ENCODE measurements at regions not wholly inside any gene's neighbourhood (a gene's known extent, or its start where the extent isn't known, plus 50 kb on each side); places are given as distances from the start of the nearest gene placed in this dataset.
"Not testable (repeated sequence)": the region's sequence is repeated elsewhere in the genome, so short reads cannot be mapped to it uniquely, and the experiment has no call there.

DNA sequence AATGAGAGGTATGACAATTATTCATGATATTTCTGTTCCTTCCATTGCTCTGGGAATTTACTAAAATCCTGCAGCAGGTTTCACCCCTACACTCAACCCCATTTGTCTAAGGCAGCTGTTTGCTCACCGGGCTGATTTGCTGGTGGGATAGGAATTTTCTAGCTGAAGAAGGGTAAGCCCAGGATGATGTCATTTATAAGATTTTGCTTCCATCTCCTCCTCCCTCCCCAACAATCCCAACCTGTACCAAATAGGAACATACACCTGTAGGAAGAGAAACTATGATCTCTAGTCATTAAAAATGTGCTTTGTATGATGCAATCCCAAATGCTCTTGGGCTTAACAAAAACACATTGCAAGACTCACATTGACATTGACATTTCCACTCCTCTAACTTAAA is 247.2 kb downstream of the BCL2L11 start:
- not testable (repeated sequence) for H3K36me3 ChIP-seq (replicated peaks; ENCODE audit: low read depth, low read length); H3K9me3 ChIP-seq (ENCODE audit: insufficient read depth, low read length); H2AFZ ChIP-seq (ENCODE audit: low read depth, low read length); H3K4me3 ChIP-seq (ENCODE audit: low read length); H3K4me1 ChIP-seq (ENCODE audit: low read length); H3K27me3 ChIP-seq (ENCODE audit: low read depth, low read length); H3K9ac ChIP-seq (ENCODE audit: low read length); H3K27ac ChIP-seq (ENCODE audit: low read length); H4K20me1 ChIP-seq (ENCODE audit: insufficient read depth, low read length); H3K79me2 ChIP-seq (ENCODE audit: low read length); H3K4me2 ChIP-seq (ENCODE audit: low read length)

DNA sequence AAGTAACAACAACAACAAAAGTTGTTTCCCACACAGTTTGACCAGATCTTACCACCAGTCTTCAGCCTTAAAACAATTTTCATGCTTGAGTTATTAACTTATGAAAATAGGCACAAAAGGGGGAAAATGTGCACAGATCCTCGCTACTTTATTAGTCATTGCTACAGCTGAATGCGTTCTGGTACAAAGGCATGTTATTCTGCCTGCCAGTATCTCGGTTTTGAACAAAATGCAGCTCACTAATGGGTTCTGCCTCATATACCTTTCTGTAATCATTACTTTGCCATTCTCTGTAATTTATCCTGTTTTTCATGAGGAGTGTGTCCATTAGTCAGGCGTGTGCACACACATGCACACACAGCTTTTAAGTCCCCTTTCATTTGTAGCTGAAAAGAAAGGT is 247.6 kb downstream of the BCL2L11 start:
- H3K27ac ChIP-seq (ENCODE audit: low read length); H3K4me1 ChIP-seq (ENCODE audit: low read length); H2AFZ ChIP-seq (ENCODE audit: low read depth, low read length); H3K4me2 ChIP-seq (ENCODE audit: low read length); H3K79me2 ChIP-seq (ENCODE audit: low read length); H3K4me3 ChIP-seq (ENCODE audit: low read length); H3K36me3 ChIP-seq (replicated peaks; ENCODE audit: low read depth, low read length); H3K9ac ChIP-seq (ENCODE audit: low read length); H3K27me3 ChIP-seq (ENCODE audit: low read depth, low read length); H3K9me3 ChIP-seq (ENCODE audit: insufficient read depth, low read length); H4K20me1 ChIP-seq (ENCODE audit: insufficient read depth, low read length): not testable (repeated sequence)

DNA sequence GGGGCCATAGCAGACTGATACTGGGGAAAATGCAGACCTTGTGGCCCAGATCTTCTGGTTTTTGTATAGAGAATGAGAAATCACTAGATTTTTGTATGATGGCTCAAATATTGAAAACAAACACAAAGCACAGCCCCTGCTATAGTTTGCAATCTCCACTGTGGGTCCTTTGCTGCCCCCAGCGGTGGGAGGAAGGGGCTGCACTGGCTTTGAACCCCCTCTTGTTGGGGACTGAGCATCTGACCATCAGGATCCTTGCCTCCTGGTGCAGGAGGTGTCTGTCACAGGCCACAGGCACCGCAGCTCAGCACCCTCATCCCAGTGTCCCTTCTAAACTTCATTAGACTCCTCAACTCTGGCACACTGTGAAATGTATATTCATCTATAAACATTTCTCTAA is 252.3 kb downstream of the BCL2L11 start:
- not testable (repeated sequence) for H3K27me3 ChIP-seq (ENCODE audit: low read depth, low read length); H2AFZ ChIP-seq (ENCODE audit: low read depth, low read length); H4K20me1 ChIP-seq (ENCODE audit: insufficient read depth, low read length); H3K27ac ChIP-seq (ENCODE audit: low read length); H3K79me2 ChIP-seq (ENCODE audit: low read length); H3K4me3 ChIP-seq (ENCODE audit: low read length); H3K4me2 ChIP-seq (ENCODE audit: low read length); H3K36me3 ChIP-seq (replicated peaks; ENCODE audit: low read depth, low read length); H3K9ac ChIP-seq (ENCODE audit: low read length); H3K9me3 ChIP-seq (ENCODE audit: insufficient read depth, low read length); H3K4me1 ChIP-seq (ENCODE audit: low read length)

DNA sequence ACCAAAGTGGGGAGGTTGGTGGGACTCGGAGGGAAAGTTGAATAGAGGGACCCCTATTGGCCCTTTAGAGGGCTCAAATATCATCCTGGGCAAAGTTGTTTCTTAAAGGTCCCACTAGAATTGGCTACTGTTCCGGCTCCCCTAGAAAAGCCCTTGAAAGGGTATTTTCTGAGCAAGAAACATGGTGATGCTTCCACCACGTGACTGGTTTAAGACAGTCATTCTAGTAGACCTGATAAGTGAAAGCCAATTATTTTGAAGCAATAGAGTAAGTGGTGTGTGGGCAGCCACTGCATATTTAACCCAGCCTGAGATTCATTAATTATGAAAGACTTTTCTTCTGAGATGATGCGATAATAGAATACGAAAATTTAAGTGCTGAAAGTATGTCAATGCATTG is 253.3 kb downstream of the BCL2L11 start:
- H3K4me2 ChIP-seq (ENCODE audit: low read length); H3K27me3 ChIP-seq (ENCODE audit: low read depth, low read length); H3K9me3 ChIP-seq (ENCODE audit: insufficient read depth, low read length); H3K79me2 ChIP-seq (ENCODE audit: low read length); H3K4me3 ChIP-seq (ENCODE audit: low read length); H2AFZ ChIP-seq (ENCODE audit: low read depth, low read length); H4K20me1 ChIP-seq (ENCODE audit: insufficient read depth, low read length); H3K4me1 ChIP-seq (ENCODE audit: low read length); H3K27ac ChIP-seq (ENCODE audit: low read length); H3K36me3 ChIP-seq (replicated peaks; ENCODE audit: low read depth, low read length); H3K9ac ChIP-seq (ENCODE audit: low read length): not testable (repeated sequence)

DNA sequence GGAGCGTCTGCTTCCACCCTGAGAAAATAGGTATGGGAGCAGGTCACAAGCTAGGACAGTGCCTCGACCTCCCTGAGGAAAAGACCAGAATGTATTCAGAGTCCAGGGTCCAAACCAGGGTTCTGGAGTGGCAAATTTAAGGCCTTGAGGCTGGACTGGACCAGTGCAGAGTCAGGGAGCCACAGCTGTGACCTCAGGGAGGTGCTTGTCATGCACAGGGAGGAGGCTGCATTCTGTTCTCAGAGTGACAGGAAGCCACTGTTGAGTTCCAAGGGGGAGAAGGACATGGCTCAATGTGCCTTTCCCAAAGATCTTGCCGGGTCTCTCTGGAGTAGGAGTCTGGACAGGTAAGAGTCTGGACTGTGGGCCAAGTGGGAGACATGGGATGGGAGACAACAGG is 254.0 kb downstream of the BCL2L11 start:
- H3K79me2 ChIP-seq (ENCODE audit: low read length); H3K4me3 ChIP-seq (ENCODE audit: low read length); H3K36me3 ChIP-seq (replicated peaks; ENCODE audit: low read depth, low read length); H3K27me3 ChIP-seq (ENCODE audit: low read depth, low read length); H3K4me2 ChIP-seq (ENCODE audit: low read length); H2AFZ ChIP-seq (ENCODE audit: low read depth, low read length); H3K4me1 ChIP-seq (ENCODE audit: low read length); H4K20me1 ChIP-seq (ENCODE audit: insufficient read depth, low read length); H3K9ac ChIP-seq (ENCODE audit: low read length); H3K9me3 ChIP-seq (ENCODE audit: insufficient read depth, low read length); H3K27ac ChIP-seq (ENCODE audit: low read length): not testable (repeated sequence)

DNA sequence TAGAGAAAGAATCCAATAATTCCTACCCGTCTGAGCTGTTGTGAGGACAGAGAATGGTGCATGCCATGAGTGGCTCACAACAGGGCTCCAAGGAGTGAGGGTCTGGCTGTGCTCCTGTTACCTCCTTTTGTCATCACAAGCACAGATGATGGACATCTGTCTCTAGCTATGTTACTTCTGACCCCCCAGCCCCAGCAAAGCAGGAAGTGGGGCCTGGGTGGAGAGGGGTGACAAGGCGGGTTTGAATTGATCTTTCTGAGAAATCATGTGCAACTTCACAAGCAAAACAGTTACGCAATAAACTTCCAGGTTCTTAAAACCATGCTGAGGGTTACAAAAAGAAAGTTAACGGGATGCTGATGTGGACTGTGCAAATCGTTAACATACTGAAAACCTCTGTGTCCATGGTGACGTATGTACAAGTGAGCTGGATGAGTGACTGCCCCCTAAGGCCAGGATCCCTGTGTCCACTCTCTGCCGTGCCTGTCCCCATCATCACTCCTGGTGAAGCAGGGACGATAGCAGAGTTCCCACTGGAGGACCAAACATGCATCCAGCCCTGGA is 254.7 kb downstream of the BCL2L11 start:
- H2AFZ ChIP-seq (ENCODE audit: low read depth, low read length); H4K20me1 ChIP-seq (ENCODE audit: insufficient read depth, low read length); H3K9ac ChIP-seq (ENCODE audit: low read length); H3K9me3 ChIP-seq (ENCODE audit: insufficient read depth, low read length); H3K4me1 ChIP-seq (ENCODE audit: low read length); H3K4me2 ChIP-seq (ENCODE audit: low read length); H3K36me3 ChIP-seq (replicated peaks; ENCODE audit: low read depth, low read length); H3K27ac ChIP-seq (ENCODE audit: low read length); H3K79me2 ChIP-seq (ENCODE audit: low read length); H3K4me3 ChIP-seq (ENCODE audit: low read length); H3K27me3 ChIP-seq (ENCODE audit: low read depth, low read length): not testable (repeated sequence)

DNA sequence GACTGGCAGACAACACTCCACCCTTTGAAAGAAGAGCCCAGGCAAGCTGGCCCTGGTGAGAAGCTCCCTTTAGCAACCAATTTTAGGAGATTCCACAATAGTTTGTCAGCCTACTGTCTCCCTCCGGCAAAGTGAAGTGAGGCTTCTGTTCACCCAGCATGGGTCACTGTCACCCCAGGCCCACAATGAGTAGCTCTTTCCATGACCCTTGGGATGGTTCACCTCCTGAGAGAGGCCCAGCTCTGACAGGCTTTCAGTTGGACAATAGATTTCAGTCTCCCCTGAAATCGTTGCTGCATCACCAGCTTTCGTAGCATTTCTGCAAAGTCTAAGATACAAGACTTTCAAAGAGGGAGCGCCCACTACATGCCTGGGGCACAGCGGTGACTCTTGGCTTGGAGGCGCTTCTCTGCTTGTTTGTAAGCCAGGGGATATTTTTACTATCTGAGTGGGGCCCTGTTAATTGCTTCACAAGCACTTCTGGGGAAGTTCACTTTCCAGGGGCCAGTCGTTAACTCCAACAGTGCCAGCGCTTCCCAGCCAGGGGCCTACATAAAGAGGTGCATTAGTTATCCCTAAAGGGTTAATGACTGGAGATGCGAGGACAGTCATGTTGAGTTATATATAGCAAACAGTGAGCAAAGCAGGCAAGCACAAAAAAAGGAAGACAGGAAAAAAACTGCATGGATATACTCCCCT is 255.7 kb downstream of the BCL2L11 start:
- H3K27ac ChIP-seq (ENCODE audit: low read length); H3K4me1 ChIP-seq (ENCODE audit: low read length); H3K27me3 ChIP-seq (ENCODE audit: low read depth, low read length); H3K9me3 ChIP-seq (ENCODE audit: insufficient read depth, low read length); H3K9ac ChIP-seq (ENCODE audit: low read length); H3K79me2 ChIP-seq (ENCODE audit: low read length); H3K4me3 ChIP-seq (ENCODE audit: low read length); H3K36me3 ChIP-seq (replicated peaks; ENCODE audit: low read depth, low read length); H2AFZ ChIP-seq (ENCODE audit: low read depth, low read length); H3K4me2 ChIP-seq (ENCODE audit: low read length); H4K20me1 ChIP-seq (ENCODE audit: insufficient read depth, low read length): not testable (repeated sequence)

DNA sequence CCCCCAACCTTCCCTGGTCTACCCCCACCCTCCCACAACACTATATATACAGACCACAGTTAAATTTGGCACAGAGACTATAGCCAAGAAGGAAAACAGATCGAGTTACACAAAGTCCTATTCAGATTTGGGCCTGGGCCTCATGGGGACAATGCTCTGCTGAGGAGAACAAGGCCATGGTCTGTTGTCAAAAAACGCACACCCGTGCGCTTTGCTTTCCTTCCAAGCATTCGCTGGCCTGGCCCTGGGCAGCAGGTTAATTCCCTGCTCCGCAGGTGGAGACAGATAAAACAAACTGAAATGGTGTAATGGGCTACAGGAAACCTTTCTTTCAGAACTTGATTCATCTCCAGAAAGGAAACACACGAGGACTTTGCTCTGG is 256.2 kb downstream of the BCL2L11 start:
- H3K4me3 ChIP-seq (ENCODE audit: low read length); H3K36me3 ChIP-seq (replicated peaks; ENCODE audit: low read depth, low read length): not testable (repeated sequence)

DNA sequence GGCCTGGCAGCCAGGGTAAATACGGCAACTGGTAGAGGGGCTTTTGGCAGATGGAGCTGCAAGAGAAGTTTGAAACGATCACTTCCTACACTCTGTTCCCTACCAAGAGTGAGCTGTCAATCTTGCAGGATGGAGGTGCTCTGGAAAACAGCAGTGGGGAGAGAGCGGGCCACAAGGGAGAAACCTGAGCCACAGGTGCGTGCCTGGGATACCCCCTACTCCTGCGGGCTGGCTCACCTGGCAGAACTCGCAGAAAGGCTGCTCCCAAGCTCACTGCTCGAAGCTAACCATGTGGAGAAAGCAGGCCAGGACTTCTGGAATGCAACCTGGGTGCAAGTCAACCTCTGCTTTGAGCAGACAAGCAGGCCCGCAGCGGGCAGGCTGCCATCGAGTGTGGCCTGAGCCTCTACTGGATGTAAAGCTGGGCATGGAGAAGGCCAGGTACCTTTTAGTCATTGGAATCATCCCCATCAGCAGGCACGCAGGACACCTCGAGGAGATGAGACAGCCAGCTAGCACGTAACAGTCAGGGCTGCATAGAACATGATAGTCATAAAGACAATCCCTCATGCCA is 256.8 kb downstream of the BCL2L11 start:
- not testable (repeated sequence) for H3K36me3 ChIP-seq (replicated peaks; ENCODE audit: low read depth, low read length); H3K27me3 ChIP-seq (ENCODE audit: low read depth, low read length); H2AFZ ChIP-seq (ENCODE audit: low read depth, low read length); H3K79me2 ChIP-seq (ENCODE audit: low read length); H3K4me2 ChIP-seq (ENCODE audit: low read length); H3K9ac ChIP-seq (ENCODE audit: low read length); H3K9me3 ChIP-seq (ENCODE audit: insufficient read depth, low read length); H4K20me1 ChIP-seq (ENCODE audit: insufficient read depth, low read length); H3K4me1 ChIP-seq (ENCODE audit: low read length); H3K27ac ChIP-seq (ENCODE audit: low read length); H3K4me3 ChIP-seq (ENCODE audit: low read length)

More for the DNA sequence above, 256.2 kb downstream of the BCL2L11 start:
- H3K4me1 ChIP-seq (ENCODE audit: low read length); H3K79me2 ChIP-seq (ENCODE audit: low read length); H3K27ac ChIP-seq (ENCODE audit: low read length); H3K4me2 ChIP-seq (ENCODE audit: low read length); H3K27me3 ChIP-seq (ENCODE audit: low read depth, low read length); H3K9me3 ChIP-seq (ENCODE audit: insufficient read depth, low read length); H3K9ac ChIP-seq (ENCODE audit: low read length); H4K20me1 ChIP-seq (ENCODE audit: insufficient read depth, low read length); H2AFZ ChIP-seq (ENCODE audit: low read depth, low read length): not testable (repeated sequence)

DNA sequence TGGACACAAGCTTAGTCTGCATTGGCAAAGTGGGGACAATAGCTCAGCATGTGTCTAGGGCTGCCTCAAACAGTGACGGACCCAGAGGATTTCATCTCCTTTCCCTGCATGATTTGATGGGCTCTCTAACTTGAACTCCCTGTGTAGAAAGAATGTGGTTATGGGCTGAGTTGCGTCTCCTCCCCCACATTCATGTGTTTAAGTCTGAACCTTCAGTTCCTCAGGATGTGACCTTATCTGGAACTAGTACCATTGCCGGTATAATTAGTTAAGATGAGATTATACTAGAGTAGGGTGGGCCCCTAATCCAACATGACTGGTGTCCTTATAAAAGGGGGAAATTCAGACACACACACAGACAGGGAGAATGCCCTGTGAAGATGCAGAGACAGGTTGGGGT is 257.6 kb downstream of the BCL2L11 start:
- H3K4me2 ChIP-seq (ENCODE audit: low read length); H3K27me3 ChIP-seq (ENCODE audit: low read depth, low read length); H3K4me1 ChIP-seq (ENCODE audit: low read length); H4K20me1 ChIP-seq (ENCODE audit: insufficient read depth, low read length); H3K9ac ChIP-seq (ENCODE audit: low read length); H3K4me3 ChIP-seq (ENCODE audit: low read length); H3K9me3 ChIP-seq (ENCODE audit: insufficient read depth, low read length); H3K79me2 ChIP-seq (ENCODE audit: low read length); H2AFZ ChIP-seq (ENCODE audit: low read depth, low read length); H3K27ac ChIP-seq (ENCODE audit: low read length); H3K36me3 ChIP-seq (replicated peaks; ENCODE audit: low read depth, low read length): not testable (repeated sequence)

Measured in OCI-LY3 (cell line).